HEK293T (cell line): ENCODE measurements at regions not wholly inside any gene's neighbourhood (a gene's known extent, or its start where the extent isn't known, plus 50 kb on each side); places are given as distances from the start of the nearest gene placed in this dataset.
"Not testable (repeated sequence)": the region's sequence is repeated elsewhere in the genome, so short reads cannot be mapped to it uniquely, and the experiment has no call there.

ENCODE experiments used
- HDGF ChIP-seq: fragments of 450-650 bp; IDR thresholded peaks from 2 replicates; pipeline ENCODE4 v1.6.1; 2017; ENCODE audit warnings: antibody characterized with exemption, borderline replicate concordance
- NFRKB ChIP-seq: fragments of 450-650 bp; IDR thresholded peaks from 2 replicates; pipeline ENCODE4 v1.6.1; 2016; ENCODE audit warnings: mild to moderate bottlenecking, moderate library complexity

DNA sequence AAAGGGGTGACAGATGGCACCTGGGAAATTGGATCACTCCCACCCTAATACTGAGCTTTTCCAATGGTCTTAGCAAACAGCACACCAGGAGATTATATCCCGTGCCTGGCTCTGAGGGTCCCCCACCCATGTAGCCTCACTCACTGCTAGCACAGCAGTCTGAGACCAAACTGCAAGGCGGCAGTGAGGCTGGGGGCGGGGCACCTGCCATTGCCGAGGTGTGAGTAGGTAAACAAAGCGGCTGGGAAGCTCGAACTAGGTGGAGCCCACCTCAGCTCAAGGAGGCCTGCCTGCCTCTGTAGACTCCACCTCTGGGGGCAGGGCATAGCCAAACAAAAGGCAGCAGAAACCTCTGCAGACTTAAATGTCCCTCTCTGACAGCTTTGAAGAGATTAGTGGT, 188.9 kb downstream of the NNT start:
- not testable (repeated sequence) for TF ChIP-seq NFRKB, HDGF
